ENCODE measurements at regions not wholly inside any gene's neighbourhood (a gene's known extent, or its start where the extent isn't known, plus 50 kb on each side); places are given as distances from the start of the nearest gene placed in this dataset.

GRCh38 chr14:61894452-61895077 is 132.3 kb downstream of the SNAPC1 start:
- peak; percentile 15 for DNase-seq

- DNase-seq: no peak
Observed at GRCh38 chr14:61897300-61897699, 135.1 kb downstream of the SNAPC1 start.

DNA sequence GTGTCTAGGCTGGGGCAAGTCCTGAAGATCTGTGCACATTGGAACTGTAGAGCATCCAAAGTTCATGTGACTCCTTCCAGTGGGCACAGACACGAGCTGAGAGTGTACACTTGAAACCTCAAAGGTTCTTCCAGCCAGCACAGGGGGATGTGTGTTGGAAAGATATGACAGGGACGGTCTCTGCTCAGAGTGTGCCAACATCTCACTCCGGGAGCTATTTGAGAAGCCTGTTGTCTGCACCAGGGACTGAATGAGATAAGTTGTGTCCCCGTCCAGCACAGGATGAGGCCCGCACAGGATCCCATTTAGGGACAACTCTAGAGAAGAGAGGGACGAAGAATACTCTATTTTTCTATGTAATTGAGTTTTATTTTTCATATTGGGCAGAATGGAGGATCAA is 136.3 kb downstream of the SNAPC1 start:
- no peak for DNase-seq

DNA sequence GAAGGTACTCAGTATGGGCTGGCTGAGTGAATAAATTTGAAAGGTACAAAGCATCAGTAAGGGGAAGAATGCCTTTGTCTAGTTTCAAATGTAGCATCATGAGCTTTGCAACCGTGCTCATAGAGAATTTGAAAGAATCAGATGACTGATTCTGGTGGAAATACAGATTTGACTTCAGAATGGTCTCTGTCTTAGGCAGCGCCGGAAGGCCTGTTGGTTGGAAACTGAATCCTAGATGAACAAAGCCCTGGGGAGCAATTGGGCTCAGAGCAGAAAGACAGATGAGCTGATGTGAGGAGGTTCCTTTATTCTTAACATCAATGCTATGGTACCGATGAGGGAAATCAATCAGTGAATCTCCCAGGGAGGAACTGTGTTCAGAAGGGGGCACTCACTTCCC is 137.3 kb downstream of the SNAPC1 start:
- no peak for DNase-seq

DNA sequence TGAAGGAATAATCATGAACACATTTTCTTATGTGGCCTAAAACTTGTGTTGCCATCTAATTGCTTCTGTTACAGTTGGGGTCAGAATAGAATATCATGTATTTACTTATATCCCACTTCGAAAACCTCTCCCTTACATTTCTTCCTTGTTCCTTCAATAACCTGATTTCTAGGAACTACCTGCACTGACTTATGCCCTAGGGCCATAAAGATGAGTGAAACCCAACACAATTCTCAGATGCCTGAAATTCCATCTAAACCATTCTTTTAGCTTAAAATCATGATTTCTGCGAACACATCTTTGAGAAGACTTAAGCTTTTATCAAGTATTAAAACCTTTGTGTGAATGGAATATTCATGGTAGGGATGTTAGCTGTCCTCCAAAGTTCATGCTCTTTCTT is 142.7 kb downstream of the SNAPC1 start:
- DNase-seq: no peak

DNA sequence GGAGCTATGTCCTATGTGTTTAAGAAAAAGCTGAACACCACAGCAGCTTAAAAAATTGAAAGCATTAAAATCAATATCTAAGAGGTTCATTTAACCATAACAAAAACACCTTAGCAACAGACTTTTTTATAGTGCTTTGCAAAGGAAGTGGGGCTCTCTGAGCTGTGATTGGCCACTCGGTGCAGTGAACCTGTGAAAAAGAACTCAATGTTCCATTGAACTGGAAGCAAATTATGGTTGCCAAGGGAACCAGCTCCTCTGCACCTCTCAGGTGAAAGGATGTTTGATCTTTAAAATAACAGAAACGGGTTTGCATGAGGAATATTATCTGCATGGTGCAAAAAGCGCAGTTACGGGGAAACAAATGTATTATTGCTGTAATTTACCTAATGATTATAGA is 149.4 kb downstream of the SNAPC1 start:
- no peak for DNase-seq

GRCh38 chr14:61918998-61919397 is 156.8 kb downstream of the SNAPC1 start:
- no peak for DNase-seq

DNA sequence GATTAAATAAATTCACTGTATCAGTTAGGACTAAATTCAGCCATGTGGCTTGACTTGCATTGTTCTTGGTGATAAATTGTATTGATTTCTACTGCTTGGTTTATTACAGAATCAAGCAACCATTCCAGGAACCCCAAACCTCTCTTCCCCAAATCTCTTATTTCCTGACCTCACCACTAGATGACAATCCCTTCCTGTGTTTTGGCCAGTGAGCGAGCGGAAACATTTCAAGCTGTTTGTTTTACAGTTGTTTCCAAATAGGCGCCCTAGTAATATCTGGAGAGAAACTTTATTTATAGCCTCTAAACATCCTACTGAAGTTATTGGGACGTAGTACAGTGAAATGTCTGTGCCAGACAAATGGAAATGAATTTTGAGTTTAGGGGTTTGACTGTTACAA is 161.1 kb downstream of the SNAPC1 start:
- no peak for DNase-seq

GRCh38 chr14:61925043-61925442 is 162.8 kb downstream of the SNAPC1 start:
- DNase-seq: no peak

DNA sequence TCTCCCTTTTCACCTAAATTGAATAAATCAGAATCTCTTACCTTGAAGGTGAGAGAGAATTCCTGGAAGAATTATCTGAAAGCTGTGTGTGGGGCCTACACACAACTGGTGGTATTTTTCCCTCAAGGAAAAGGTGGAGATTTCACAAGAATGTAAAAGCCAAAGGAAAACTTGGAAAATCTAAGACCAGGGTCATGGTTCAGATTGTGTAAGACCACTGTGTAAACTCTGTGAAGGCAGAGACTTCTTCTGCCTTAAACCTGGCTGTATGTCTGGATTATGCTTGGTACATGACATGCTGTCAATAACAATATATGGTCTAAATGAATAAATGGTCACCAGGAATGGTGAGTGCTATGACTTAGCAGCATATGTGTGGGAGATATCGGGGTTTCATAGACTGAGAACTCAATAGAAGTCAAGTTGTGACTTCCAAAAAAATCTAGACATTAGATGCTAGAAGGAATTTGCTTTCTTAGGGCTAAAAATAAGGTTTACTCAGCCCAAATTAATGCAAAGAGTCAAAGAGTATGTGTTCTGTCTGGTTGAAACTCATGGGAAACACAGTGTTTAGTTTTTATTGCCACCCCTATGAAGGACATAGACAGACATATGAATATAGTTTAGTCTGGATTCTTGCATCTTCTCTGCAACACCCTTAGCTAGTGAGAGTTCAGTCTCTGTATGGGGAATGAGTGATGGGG is 163.7 kb downstream of the SNAPC1 start:
- no peak for DNase-seq

DNA sequence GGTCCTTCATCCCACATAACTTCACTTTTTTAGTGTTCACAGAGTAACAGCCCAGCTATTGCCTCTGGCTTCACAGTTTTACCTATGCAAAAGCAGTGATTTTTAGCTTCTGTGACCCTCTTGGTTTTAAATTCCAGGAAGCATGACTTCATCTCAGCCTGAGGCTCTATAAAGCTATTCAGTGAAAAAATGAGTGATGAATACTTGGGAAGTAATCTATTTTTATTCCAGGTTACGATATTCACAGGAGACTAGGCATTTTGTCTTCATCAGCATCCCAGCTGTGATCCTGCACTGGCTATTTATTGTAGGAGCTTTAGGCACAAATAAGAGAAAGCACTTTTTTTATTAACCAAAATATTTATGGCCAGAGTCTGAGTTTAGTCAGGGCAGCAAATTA is 164.8 kb downstream of the SNAPC1 start:
- no peak for DNase-seq

DNA sequence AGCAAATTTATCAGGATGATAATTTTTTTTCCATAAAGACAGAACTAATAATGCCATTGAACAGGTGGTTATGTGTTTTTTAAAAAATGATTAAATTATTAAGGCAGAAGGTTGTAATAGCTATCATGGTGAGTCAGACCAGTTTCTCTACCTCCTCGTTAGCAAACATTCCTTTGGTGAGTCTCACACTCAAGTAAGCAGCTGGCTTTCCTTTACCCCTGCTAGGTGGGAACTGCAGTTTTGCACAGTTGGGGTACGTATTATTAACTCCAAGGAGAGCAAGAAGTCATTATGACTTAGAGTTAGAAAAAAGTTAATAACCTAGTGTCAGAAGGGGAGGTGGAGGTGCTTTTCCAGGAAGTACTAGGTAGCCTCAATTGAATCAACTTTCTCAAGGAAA is 165.3 kb downstream of the SNAPC1 start:
- DNase-seq: no peak

DNA sequence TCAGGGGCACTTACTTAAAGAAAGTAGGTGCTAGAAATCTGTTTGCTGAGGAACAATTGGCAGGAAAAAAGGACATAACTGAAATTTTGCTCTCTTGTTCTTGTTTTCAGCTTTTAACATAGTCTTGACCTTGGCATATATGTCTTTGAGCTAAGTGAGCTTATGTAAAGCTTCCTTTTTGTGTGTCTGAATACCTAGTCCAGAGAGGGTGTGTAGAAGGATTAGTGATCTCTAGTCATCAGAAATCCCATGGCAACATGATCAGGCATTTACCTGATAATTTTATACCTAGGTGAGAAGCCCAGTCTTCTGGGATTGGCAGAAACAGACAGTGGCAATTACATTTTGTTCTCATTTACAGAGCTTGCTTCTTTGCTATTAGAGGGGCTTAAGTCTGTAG is 166.1 kb downstream of the SNAPC1 start:
- DNase-seq: no peak

DNA sequence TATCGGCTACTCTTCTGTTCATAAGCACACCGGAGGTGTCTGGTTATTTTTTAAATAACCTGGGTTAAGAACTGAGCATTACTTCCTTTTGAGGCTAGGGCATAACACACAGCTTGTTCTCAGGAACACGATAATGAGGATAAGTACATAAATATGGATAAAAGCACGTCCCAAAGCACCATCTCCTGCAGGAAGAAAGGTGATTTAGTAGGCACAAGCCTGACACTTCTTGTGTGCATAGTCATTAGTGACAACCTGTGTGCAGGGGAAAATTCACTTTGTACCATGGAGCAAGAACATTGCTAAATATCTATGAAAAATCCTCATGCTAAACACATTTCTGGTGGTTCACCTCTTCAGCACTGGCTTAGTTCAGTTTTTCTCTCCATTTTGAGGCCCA is 166.5 kb downstream of the SNAPC1 start:
- no peak for DNase-seq

GRCh38 chr14:61929651-61930050 is 167.4 kb downstream of the SNAPC1 start:
- no peak for DNase-seq

- DNase-seq: no peak
Observed at GRCh38 chr14:61930101-61930857, 168.1 kb downstream of the SNAPC1 start.

- no peak for DNase-seq
Observed at GRCh38 chr14:61932974-61933373, 170.8 kb downstream of the SNAPC1 start.

- DNase-seq: no peak
Observed at GRCh38 chr14:61934385-61934784, 172.2 kb downstream of the SNAPC1 start.

GRCh38 chr14:61939776-61940175 is 177.6 kb downstream of the SNAPC1 start:
- no peak for DNase-seq

DNA sequence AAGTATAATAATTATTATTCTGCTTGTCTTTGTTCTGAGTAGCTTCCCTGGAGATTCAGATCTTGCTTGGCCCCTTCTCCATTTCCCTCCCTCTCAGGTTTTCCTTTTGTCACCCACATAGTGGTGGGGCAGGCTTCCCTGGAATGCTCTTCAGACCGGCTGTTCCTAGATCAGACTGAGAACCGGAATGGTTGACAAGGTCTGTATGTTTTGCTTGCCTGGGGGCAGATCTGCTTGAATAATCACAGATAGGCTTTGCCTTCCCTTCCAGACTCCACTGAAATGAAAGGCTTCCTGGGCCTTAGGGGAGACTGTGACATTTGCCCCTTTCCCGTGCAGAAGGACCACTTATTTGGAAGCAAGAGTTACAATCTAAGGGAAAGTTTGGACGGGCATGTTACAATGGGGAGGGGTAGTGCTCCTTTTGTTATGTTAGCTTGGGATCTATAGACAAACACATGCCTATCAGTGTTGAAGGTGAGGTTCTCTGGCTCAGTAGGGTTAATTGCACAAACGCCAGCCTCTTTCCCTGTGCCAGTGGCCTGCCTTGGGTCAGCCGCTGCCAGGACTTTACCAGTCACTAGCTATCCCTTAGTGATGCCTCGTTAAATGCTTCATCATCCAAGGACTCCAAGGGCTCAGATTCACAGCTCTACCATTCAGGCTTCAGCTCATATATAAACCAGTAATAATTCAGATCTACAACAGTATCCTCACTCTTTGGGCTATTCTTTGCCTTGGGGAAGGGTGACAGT is 178.6 kb downstream of the SNAPC1 start:
- no peak for DNase-seq

DNA sequence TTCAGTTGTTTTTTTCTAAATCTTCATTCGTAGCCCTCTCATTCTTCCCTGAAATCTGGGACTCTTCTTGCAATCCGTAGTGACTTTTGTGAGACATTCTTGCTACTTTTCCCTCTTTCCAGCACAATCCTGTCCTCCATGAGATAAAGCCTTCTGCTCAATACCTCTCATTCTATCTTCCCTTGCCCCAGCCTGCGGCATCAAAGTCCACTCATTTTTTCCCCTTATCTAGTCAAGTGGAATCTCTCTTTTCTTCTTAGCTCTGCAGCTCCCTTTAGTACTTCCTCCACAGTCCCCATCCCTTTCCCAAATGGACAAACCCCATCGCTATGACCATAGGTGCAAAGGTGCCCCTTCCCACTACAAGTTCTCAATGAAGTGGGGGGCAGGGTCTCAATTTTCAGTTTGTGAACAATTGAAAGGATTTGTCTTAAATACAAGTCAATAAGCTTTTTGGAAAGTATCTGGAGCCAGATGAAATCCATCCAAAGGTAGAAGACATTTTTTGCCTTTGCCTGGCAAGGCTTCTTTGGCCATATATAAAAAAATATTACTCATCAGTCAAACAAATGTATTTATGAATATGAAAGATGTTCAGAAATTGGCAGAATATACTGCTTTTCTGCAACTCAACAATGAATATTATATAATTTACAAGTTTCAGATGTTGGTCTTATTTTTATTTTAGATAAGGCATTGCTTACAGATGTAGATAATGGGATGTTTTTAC is 179.4 kb downstream of the SNAPC1 start:
- DNase-seq: no peak

DNA sequence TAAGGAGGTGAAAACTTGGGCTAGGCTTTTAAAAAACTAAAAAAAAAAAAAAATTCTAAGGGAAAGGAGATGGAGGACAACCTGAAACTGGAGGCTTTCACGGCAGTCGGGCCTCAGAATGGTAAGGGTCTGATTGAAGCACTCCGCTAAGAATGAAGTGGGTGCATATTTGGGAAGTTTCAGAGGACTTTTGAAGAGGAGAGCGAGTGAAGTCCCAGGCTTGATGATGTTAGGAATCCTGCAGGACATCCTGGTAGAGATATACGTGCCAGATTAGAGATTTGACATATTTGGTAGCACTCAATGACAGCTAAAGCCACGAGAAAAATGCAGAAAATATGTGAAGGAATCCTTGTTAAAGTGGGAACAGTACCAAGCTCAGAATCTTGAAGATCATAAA is 186.2 kb downstream of the SNAPC1 start:
- no peak for DNase-seq

DNA sequence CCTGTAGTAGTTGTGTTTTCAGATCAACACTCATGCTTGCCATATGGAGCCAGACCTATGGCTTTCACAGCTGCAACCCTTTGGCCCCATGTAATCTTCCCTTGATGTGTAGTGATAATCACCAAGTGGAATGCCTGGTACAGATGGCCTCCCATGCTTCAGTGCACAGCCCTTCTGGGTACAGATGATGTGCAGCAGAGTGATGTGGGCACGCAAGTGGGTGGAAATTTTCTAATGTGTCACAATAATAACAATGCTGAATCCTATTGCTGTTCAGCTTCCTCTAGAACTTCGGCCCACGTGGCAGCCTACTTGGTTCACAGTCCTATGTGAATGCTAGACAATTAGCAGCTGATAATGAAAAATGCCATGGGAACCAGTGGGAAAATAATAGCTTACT is 188.1 kb downstream of the SNAPC1 start:
- no peak for DNase-seq
